PC-3 (cell line): ENCODE measurements at regions not wholly inside any gene's neighbourhood (a gene's known extent, or its start where the extent isn't known, plus 50 kb on each side); places are given as distances from the start of the nearest gene placed in this dataset.

ENCODE experiments used
- CTCF ChIP-seq: fragments of 300-600 bp; sonication (generic); conservative IDR thresholded peaks from 2 replicates; pipeline ENCODE4 v1.5.1; 2017; ENCODE audit warnings: antibody characterized with exemption, low read depth, mild to moderate bottlenecking, low read length
- EZH2 ChIP-seq: fragments of 300-600 bp; sonication (generic); IDR thresholded peaks from one replicate; pipeline ENCODE4 v1.6.1; 2017; ENCODE audit warnings: antibody characterized with exemption, mild to moderate bottlenecking, low read length; ENCODE audit not compliant: unreplicated experiment
- EZH2phosphoT487 ChIP-seq: fragments of 300-600 bp; sonication (generic); IDR thresholded peaks from 2 replicates; pipeline ENCODE4 v1.6.1; 2018; ENCODE audit warnings: mild to moderate bottlenecking, antibody characterized with exemption, low read length, borderline replicate concordance

GRCh38 chr10:37584643-37585042 lies 272.8 kb downstream of the ZNF248 start:
- no peak for TF ChIP-seq CTCF
- no peak for TF ChIP-seq EZH2phosphoT487
- TF ChIP-seq EZH2: no peak
